Panc1 (cell line): ENCODE measurements at regions not wholly inside any gene's neighbourhood (a gene's known extent, or its start where the extent isn't known, plus 50 kb on each side); places are given as distances from the start of the nearest gene placed in this dataset.

Experiments
- ATAC-seq: fragments of 200-7000 bp; cut with Tn5 transposase; 2 replicates; pipeline ENCODE4 v1.9.1; 2020; ENCODE audit warnings: mild to moderate bottlenecking, moderate library complexity
- BruUV-seq: library from RNA; stranded (reverse); fragments of 400-500 nt; replicated peaks from 2 replicates; lab custom pipeline; 2021; lab: Mats Ljungman, UMichigan
- CTCF ChIA-PET: fragments of 300-600 bp; sonication (Branson Sonifier 250); formaldehyde crosslinking; loops from one replicate; lab custom pipeline; 2022; ENCODE audit warnings: antibody characterized with exemption; lab: Charles Lee
- POLR2A ChIA-PET: fragments of 300-600 bp; sonication (Branson Sonifier 250); formaldehyde crosslinking; loops from one replicate; lab custom pipeline; 2022; ENCODE audit warnings: antibody characterized with exemption; lab: Charles Lee
- DNase-seq: peaks from one replicate; pipeline ENCODE4 v3.0.0-alpha.2; 2010; ENCODE audit warnings: low read depth, low spot score
- H3K27ac ChIP-seq: 2 replicates; pipeline ENCODE4 v1.5.1; 2011; ENCODE audit warnings: mild to moderate bottlenecking, low read length, inconsistent platforms
- H3K27me3 ChIP-seq: fragments of 200-500 bp; sonication (Bioruptor generic); 2 replicates; pipeline ENCODE4 v1.6.0; 2014; ENCODE audit warnings: low read length, inconsistent platforms; ENCODE audit not compliant: control insufficient read depth, insufficient read depth
- H3K36me3 ChIP-seq: fragments of 200-500 bp; sonication (Bioruptor generic); 2 replicates; pipeline ENCODE4 v1.5.1; 2014; ENCODE audit warnings: inconsistent platforms, mild to moderate bottlenecking, low read length, moderate library complexity; ENCODE audit not compliant: control insufficient read depth, insufficient read depth
- H3K4me1 ChIP-seq: 2 replicates; pipeline ENCODE4 v1.5.1; 2011; ENCODE audit warnings: inconsistent platforms, mild to moderate bottlenecking, low read length, moderate library complexity; ENCODE audit not compliant: control insufficient read depth, insufficient read depth
- H3K4me3 ChIP-seq, 2 experiments: 2 replicates each; pipeline ENCODE4 v1.5.1; 2011 to 2012; ENCODE audit warnings: low read depth in 2 of 2, low read length in 2 of 2, mild to moderate bottlenecking in 2 of 2, inconsistent platforms in 1 of 2, moderate library complexity in 1 of 2
- H3K9me3 ChIP-seq: fragments of 200-500 bp; sonication (Bioruptor generic); 2 replicates; pipeline ENCODE4 v1.5.1; 2014; ENCODE audit warnings: low read depth, mild to moderate bottlenecking, inconsistent platforms, low read length, moderate library complexity; ENCODE audit not compliant: control insufficient read depth, insufficient read depth
- POLR2AphosphoS5 ChIP-seq: IDR thresholded peaks from 2 replicates; pipeline ENCODE4 v1.6.1; 2012; ENCODE audit warnings: mild to moderate bottlenecking, low read depth, low read length, moderate library complexity
- SIN3A ChIP-seq: IDR thresholded peaks from 2 replicates; pipeline ENCODE4 v1.6.1; 2012; ENCODE audit warnings: low read depth, mild to moderate bottlenecking, low read length, moderate library complexity, borderline replicate concordance; ENCODE audit not compliant: insufficient read depth
- TCF7L2 ChIP-seq: IDR thresholded peaks from 2 replicates; pipeline ENCODE4 v1.6.1; 2011; ENCODE audit warnings: mild to moderate bottlenecking, low read depth, low read length, inconsistent platforms
- in situ Hi-C: cut with HindIII; loops from 2 replicates; pipeline ENCODE4 v1.10.0; 2016; ENCODE audit warnings: low sequenced_read_pairs, low pct_unique_long_range_greater_than_20kb
- intact Hi-C: fragments of 100-400 bp; cut with micrococcal nuclease; formaldehyde crosslinking; loops from one replicate; pipeline ENCODE4 v1.10.0; 2022; ENCODE audit not compliant: unreplicated experiment
- TF ChIP-seq, protein P1 (sequence below), 2 experiments: IDR thresholded peaks; 2 replicates each; pipeline ENCODE4 v1.6.1; 2011 to 2012; ENCODE audit warnings: low read depth in 2 of 2, control low read depth in 1 of 2, low read length in 1 of 2, mild to moderate bottlenecking in 1 of 2, moderate library complexity in 1 of 2; ENCODE audit not compliant: insufficient read depth in 1 of 2
- TF ChIP-seq, protein P2 (sequence below): fragments of 450-650 bp; IDR thresholded peaks from 2 replicates; pipeline ENCODE4 v1.5.1; 2017; ENCODE audit warnings: mild to moderate bottlenecking

DNA sequence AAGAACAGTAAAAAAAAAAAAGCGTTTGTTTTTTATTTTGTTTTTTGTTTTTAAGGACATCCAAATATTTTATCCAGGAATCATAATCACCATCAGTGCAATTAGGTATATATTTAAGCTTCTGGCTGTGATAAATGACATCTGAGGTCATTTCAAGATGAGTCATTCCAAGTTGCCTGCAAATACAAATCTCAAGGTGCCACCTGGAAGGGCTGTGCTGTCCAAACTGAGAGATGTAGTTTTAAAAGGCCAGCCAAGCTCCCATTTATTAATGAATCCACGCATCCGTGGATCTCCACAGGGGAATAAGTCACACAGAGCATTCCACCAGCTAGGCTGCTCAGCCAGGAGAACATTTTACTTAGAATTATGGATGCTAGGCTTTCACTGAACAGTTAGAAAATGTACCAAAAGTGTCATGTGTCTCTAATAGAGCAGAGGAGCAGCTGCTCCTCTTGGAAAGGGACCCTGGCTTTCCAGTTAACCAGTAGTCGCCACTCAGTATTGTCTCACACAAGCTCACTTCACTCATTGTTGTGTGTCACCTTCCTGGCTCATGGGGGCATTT lies 1151.4 kb upstream of the TMEM132C start:
- BruUV-seq: no TSS peak
- Histone ChIP-seq H3K27me3 (no peaks in the 10 kb centered on the region), H3K9me3 (no peaks in the 10 kb centered on the region), H3K4me3 (no peak overlapping the region), H3K27ac (no peak overlapping the region), H3K36me3 (no peaks in the 10 kb centered on the region), H3K4me1 (no peaks in the 10 kb centered on the region)
- TF ChIP-seq SIN3A: no peak
- TF ChIP-seq POLR2AphosphoS5: no peak
- CTCF ChIA-PET: interaction anchor here (0.7 kb wide), 1 partner anchor 253 kb away, joined by 4 read pairs; no protein-coding TSS in a partner anchor
- intact Hi-C loops (no loop called here), in situ Hi-C loops (no loop called here)
- POLR2A ChIA-PET: no interaction called here
- no peak for ATAC-seq
- no peak for DNase-seq

DNA sequence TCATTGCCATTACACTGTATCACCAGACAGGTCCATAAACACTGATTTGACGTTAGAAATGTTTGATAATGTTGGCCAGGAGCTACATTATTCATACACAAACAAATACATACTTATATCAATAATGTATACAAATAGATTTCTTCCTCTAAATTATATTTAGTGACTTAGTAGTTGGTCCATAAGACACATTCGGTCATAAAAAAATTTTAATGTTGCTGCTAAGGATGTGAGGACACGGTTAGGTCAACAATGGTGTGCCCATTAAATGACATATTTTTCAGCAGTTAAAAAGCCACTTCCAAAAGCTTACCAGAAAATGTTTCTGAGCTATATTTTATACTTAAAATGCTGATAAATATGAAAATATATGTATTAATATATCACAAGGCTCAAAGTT lies 1148.7 kb upstream of the TMEM132C start:
- in situ Hi-C loops: no loop called here
- CTCF ChIA-PET: no interaction called here
- POLR2A ChIA-PET: no interaction called here

DNA sequence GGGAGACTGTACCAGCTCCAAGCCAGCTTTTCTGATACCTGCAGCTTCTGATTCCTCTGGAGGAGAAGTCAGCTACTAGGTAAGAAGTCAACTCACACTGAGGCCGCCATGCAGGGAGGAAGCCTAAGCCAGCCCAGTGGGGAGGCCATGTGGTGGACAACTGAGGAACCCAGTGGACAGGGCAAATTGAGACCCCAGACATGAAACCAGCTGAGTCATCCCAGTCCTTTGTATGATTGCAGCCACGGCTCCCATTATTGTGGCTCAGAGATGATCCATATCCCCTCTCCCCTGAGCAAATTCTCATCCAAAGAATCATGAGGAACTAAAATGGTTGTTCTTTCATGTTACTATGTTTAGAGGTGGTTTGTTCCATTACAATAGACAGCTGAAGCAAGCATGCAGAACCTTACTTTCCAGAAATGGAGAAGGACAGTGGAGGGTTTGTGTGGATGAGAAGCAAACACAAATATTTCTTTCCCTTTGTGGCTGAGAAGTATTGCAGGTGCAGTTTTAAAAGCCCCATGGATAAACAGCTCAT lies 1147.3 kb upstream of the TMEM132C start:
- POLR2A ChIA-PET: no interaction called here
- in situ Hi-C loops: no loop called here

More for the DNA sequence above, 1148.7 kb upstream of the TMEM132C start:
- TF ChIP-seq POLR2AphosphoS5 (no peak), SIN3A (no peak)
- DNase-seq: no peak
- Histone ChIP-seq H3K9me3 (no peaks in the 10 kb centered on the region), H3K36me3 (no peaks in the 10 kb centered on the region), H3K4me1 (no peaks in the 10 kb centered on the region), H3K4me3 (no peak overlapping the region), H3K27me3 (no peaks in the 10 kb centered on the region), H3K27ac (no peak overlapping the region)
- intact Hi-C loops: no loop called here
- no peak for ATAC-seq
- no TSS peak for BruUV-seq

More for the DNA sequence above, 1147.3 kb upstream of the TMEM132C start:
- H3K4me3 ChIP-seq: no peak overlapping the region
- no peaks in the 10 kb centered on the region for H3K36me3 ChIP-seq
- DNase-seq: no peak
- H3K9me3 ChIP-seq: no peaks in the 10 kb centered on the region
- intact Hi-C loops: no loop called here
- BruUV-seq: no TSS peak
- TF ChIP-seq POLR2AphosphoS5: no peak
- TF ChIP-seq SIN3A: no peak
- TF ChIP-seq TCF7L2: no peak
- TF ChIP-seq, protein P1, sequence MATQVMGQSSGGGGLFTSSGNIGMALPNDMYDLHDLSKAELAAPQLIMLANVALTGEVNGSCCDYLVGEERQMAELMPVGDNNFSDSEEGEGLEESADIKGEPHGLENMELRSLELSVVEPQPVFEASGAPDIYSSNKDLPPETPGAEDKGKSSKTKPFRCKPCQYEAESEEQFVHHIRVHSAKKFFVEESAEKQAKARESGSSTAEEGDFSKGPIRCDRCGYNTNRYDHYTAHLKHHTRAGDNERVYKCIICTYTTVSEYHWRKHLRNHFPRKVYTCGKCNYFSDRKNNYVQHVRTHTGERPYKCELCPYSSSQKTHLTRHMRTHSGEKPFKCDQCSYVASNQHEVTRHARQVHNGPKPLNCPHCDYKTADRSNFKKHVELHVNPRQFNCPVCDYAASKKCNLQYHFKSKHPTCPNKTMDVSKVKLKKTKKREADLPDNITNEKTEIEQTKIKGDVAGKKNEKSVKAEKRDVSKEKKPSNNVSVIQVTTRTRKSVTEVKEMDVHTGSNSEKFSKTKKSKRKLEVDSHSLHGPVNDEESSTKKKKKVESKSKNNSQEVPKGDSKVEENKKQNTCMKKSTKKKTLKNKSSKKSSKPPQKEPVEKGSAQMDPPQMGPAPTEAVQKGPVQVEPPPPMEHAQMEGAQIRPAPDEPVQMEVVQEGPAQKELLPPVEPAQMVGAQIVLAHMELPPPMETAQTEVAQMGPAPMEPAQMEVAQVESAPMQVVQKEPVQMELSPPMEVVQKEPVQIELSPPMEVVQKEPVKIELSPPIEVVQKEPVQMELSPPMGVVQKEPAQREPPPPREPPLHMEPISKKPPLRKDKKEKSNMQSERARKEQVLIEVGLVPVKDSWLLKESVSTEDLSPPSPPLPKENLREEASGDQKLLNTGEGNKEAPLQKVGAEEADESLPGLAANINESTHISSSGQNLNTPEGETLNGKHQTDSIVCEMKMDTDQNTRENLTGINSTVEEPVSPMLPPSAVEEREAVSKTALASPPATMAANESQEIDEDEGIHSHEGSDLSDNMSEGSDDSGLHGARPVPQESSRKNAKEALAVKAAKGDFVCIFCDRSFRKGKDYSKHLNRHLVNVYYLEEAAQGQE (IDR thresholded peaks at IDR 0.05; ENCODE audit: insufficient read depth in 1 of 2, low read depth in 2 of 2, low read length in 1 of 2): no peak
- TF ChIP-seq, protein P2, sequence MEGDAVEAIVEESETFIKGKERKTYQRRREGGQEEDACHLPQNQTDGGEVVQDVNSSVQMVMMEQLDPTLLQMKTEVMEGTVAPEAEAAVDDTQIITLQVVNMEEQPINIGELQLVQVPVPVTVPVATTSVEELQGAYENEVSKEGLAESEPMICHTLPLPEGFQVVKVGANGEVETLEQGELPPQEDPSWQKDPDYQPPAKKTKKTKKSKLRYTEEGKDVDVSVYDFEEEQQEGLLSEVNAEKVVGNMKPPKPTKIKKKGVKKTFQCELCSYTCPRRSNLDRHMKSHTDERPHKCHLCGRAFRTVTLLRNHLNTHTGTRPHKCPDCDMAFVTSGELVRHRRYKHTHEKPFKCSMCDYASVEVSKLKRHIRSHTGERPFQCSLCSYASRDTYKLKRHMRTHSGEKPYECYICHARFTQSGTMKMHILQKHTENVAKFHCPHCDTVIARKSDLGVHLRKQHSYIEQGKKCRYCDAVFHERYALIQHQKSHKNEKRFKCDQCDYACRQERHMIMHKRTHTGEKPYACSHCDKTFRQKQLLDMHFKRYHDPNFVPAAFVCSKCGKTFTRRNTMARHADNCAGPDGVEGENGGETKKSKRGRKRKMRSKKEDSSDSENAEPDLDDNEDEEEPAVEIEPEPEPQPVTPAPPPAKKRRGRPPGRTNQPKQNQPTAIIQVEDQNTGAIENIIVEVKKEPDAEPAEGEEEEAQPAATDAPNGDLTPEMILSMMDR: no peak
- H3K27me3 ChIP-seq: no peaks in the 10 kb centered on the region
- no peak for ATAC-seq
- CTCF ChIA-PET: no interaction called here
- no peaks in the 10 kb centered on the region for H3K4me1 ChIP-seq
- no peak overlapping the region for H3K27ac ChIP-seq
